ENCODE measurements at regions not wholly inside any gene's neighbourhood (a gene's known extent, or its start where the extent isn't known, plus 50 kb on each side); places are given as distances from the start of the nearest gene placed in this dataset.

- no peak for FAIRE-seq
- CTCF ChIA-PET = no interaction called here
- WGBS (ENCODE audit: missing lambda C conversion rate) = 62% methylated on average over 5 of the region's 5 CpGs
These were observed 490.9 kb upstream of the CFAP20DC start for GRCh38 chr3:59540696-59541095.

GRCh38 chr3:59540241-59540640, 490.4 kb upstream of the CFAP20DC start:
- ATAC-seq = no peak
- WGBS (ENCODE audit: missing lambda C conversion rate) = 48% methylated on average over 3 of the region's 3 CpGs

More at GRCh38 chr3:59540696-59541095, 490.9 kb upstream of the CFAP20DC start:
- ATAC-seq = no peak
- Histone ChIP-seq H3K27ac (no peak overlapping the region), H3K4me2 (no peak overlapping the region), H3K9me3 (no peaks in the 10 kb centered on the region), H3K4me1 (no peaks in the 10 kb centered on the region), H3K4me3 (no peak overlapping the region)
- TF ChIP-seq ZFP36 (IDR thresholded peaks at IDR 0.05; ENCODE audit: borderline replicate concordance, partially characterized antibody) (no peak), POLR2A (IDR thresholded peaks at IDR 0.05; ENCODE audit: low read length) (no peak), MAFK (IDR thresholded peaks at IDR 0.05; ENCODE audit: partially characterized antibody) (no peak), FOSL2 (IDR thresholded peaks at IDR 0.05) (no peak), FOSL2 (CRISPR knock-in tag; IDR thresholded peaks at IDR 0.05) (no peak), HOXA7 (CRISPR knock-in tag; IDR thresholded peaks at IDR 0.05) (no peak), MAZ (IDR thresholded peaks at IDR 0.05; ENCODE audit: borderline replicate concordance, low read depth, low read length) (no peak)
- no peak for DNase-seq (ENCODE audit: low read depth in 1 of 2, low spot score in 1 of 2)
- POLR2A ChIA-PET = no interaction called here

GRCh38 chr3:59538753-59539432, 489.1 kb upstream of the CFAP20DC start:
- no peaks in the 10 kb centered on the region for H3K4me1 ChIP-seq
- DNase-seq (ENCODE audit: low read depth in 1 of 2, low spot score in 1 of 2) (no peak), ATAC-seq (no peak), FAIRE-seq (no peak)
- no peaks in the 10 kb centered on the region for H3K9me3 ChIP-seq
- no peak overlapping the region for H3K4me2 ChIP-seq
- H3K27ac ChIP-seq = no peak overlapping the region
- ChIA-PET POLR2A (no interaction called here), CTCF (no interaction called here)
- no peak for TF ChIP-seq RCOR1 (IDR thresholded peaks at IDR 0.05; ENCODE audit: low read depth, low read length)
- no peak for TF ChIP-seq ZFP36 (IDR thresholded peaks at IDR 0.05; ENCODE audit: borderline replicate concordance, partially characterized antibody)
- TF ChIP-seq TFCP2L1 (CRISPR knock-in tag; IDR thresholded peaks at IDR 0.05) = no peak
- TF ChIP-seq NPAS2 (CRISPR knock-in tag; IDR thresholded peaks at IDR 0.05; ENCODE audit: borderline replicate concordance) = no peak
- TF ChIP-seq TP53 (CRISPR knock-in tag; IDR thresholded peaks at IDR 0.05) = no peak
- no peak for TF ChIP-seq HOXA7 (CRISPR knock-in tag; IDR thresholded peaks at IDR 0.05)
- no peak for TF ChIP-seq PHF8 (IDR thresholded peaks at IDR 0.05; ENCODE audit: borderline replicate concordance, low read depth)
- TF ChIP-seq CHD4 (IDR thresholded peaks at IDR 0.05; ENCODE audit: borderline replicate concordance) = no peak
- no peak for TF ChIP-seq BHLHE40 (IDR thresholded peaks at IDR 0.05; ENCODE audit: low read depth, low read length)
- no peak for TF ChIP-seq JUN (IDR thresholded peaks at IDR 0.05)
- TF ChIP-seq SREBF2 (IDR thresholded peaks at IDR 0.05) = no peak
- H3K4me3 ChIP-seq = no peak overlapping the region
- 63% methylated on average over 10 of the region's 10 CpGs for WGBS (ENCODE audit: missing lambda C conversion rate)

More at GRCh38 chr3:59540241-59540640, 490.4 kb upstream of the CFAP20DC start:
- Histone ChIP-seq H3K4me3 (no peak overlapping the region), H3K4me1 (no peaks in the 10 kb centered on the region), H3K4me2 (no peak overlapping the region), H3K27ac (no peak overlapping the region), H3K9me3 (no peaks in the 10 kb centered on the region)
- ChIA-PET CTCF (no interaction called here), POLR2A (no interaction called here)
- no peak for FAIRE-seq
- DNase-seq (ENCODE audit: low read depth in 1 of 2, low spot score in 1 of 2) = no peak
- TF ChIP-seq BCL3 (IDR thresholded peaks at IDR 0.05) (no peak), ELK1 (IDR thresholded peaks at IDR 0.05; ENCODE audit: low read depth, low read length) (no peak), MAZ (IDR thresholded peaks at IDR 0.05; ENCODE audit: borderline replicate concordance, low read depth, low read length) (no peak), MYC (IDR thresholded peaks at IDR 0.05; ENCODE audit: borderline replicate concordance, low read length) (no peak), BHLHE40 (IDR thresholded peaks at IDR 0.05; ENCODE audit: low read depth, low read length) (no peak), EP300 (IDR thresholded peaks at IDR 0.05) (no peak), CHD4 (IDR thresholded peaks at IDR 0.05; ENCODE audit: borderline replicate concordance) (no peak), GATA3 (IDR thresholded peaks at IDR 0.05; ENCODE audit: borderline replicate concordance) (no peak), POLR2A (IDR thresholded peaks at IDR 0.05; ENCODE audit: low read length) (no peak), SREBF2 (IDR thresholded peaks at IDR 0.05) (no peak), RARB (CRISPR knock-in tag; IDR thresholded peaks at IDR 0.05) (no peak), HOXB13 (CRISPR knock-in tag; IDR thresholded peaks at IDR 0.05; ENCODE audit: low read depth) (no peak)
